GM19467 (cell line): ENCODE measurements at regions not wholly inside any gene's neighbourhood (a gene's known extent, or its start where the extent isn't known, plus 50 kb on each side); places are given as distances from the start of the nearest gene placed in this dataset.

Source experiments
- ATAC-seq: cut with Tn5 transposase; IDR thresholded peaks from one replicate; pipeline ENCODE4 v1.9.1; 2021; ENCODE audit warnings: mild to moderate bottlenecking, moderate library complexity; ENCODE audit not compliant: unreplicated experiment

DNA sequence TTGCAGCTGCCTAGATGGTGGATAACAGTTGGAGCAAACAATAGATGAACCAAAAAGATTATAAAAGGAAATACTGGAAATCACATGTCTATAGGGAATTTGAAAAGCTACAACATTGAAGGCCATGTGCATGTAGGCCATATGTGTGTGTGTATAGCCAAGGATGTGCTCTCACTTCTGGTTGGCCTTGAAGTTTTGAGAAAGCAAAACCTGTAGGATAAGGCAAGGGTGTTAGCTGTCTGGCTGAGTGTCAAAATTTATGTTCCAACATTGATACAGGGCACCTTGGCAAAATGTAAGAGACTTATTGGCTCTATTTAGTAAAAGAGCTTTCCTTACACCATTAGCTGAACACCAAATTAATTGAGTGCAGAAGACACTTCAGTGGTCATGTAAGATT is 1723.6 kb upstream of the PCDH20 start:
- ATAC-seq = no peak

DNA sequence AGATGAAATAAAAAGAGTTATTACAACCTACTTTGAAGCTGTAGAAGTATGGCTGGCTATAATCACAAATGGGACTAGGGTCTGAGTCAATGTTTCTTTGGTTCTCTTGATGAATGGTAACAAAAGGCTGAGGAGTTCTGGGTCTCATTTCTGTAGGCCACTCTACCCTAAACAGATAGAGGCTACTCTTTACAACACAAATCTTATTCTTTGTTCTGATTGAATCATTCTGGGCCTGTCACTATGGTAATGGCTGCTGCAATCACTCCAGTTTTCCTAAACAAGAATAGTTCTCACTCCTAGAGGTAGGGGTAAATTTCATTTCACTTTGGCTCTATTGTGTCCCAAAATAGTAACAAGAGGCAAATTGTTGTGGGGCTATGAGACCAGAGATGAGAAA is 1714.3 kb upstream of the PCDH20 start:
- no peak for ATAC-seq

DNA sequence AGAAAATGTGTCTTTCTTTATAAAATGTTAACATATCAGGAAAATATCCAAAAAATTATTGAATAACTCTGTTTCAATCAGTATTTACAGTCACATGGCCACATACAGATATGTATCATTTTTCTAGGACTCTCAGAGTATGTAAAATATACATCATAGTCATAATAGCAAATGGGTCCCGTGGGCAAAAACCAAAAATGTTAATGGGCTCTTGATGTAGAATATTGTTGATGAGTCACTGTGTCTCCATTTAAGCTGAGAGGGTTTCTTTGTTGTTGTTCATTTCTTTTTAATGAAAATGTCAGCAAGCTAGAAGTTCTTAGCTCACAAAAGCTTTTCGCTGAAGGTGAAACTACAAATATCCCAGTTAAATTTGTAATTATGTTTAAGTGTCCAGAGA is 1713.1 kb upstream of the PCDH20 start:
- ATAC-seq = no peak

DNA sequence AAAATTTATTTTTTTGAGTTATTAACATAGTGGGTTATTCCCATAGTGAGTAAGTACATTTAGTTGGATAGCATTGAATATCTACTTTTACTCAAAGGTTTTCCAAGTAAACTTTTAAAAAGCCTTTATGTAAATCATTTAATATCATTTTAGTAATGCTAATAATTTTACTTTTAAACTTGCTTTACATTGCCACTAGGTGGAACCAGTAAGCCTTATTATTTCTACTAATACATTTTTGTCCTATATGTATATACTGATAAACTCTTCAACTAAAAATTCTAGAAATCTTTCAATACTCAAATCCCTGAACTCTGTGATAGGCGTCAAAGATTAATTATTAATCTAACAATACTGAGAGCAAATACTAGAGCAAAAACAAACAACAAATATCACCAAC is 1709.2 kb upstream of the PCDH20 start:
- ATAC-seq = no peak

DNA sequence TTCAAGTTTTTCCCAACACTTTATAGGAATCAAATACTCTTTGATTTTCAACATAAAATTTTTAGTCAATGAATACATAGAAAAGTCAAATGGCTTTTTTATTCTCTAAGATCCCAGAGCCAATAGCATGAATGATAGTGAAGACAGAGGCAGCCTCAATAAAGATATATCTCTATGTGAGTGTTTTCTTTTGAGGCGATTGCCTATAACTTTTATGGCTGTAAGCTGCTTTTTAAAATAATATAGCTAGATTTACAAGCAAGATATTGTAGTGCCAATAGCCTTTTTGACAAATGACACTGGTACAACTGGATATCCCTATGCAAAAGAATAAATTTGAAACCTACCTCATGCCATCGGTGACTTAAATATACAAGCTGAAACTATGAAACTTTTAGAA is 1705.2 kb upstream of the PCDH20 start:
- ATAC-seq = no peak

DNA sequence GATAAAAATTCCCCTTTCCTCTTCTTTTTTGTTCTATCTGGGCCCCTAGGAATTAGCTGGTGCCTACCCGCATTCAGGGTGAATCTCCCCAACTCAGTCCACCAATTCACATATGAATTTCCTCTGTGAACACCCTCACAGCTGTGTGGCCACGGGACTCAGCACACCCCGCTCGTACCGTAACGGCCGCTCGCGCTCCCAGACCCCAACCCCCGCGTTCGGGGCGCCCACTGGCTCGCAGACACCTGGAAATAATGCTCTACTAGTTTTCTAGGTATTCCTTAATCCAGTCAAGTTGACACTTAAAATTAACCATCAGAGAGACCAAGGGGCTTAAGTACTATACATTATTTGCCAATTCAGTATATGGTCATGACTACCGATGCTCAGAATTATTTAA is 1702.1 kb upstream of the PCDH20 start:
- ATAC-seq = no peak

DNA sequence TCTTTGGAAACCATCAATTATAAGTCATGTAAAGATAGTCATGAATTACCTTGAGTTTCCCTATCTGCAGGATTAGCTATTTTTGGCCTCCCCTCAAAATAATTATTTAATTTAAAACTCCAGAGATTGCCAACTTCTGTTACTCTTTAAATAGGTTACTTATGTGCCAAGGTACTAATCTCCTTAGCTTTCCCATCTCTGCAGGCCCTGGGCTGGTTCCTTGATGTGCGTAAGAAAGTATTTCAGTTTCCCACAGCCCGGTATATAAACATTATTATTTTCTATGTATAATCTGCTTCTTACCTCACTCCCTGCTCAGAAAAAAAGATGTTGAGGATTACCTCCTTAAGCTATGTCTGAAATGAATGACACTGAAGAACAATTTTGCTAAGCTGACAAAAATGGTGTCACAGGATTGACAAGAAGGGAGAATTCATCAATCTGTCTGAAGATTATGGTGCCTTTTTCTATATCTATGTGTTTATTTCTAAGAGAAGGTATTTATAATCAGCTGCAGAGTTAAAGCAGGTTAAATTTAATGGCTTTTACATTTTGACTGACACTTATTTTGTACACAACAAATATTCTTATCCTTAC is 1697.2 kb upstream of the PCDH20 start:
- ATAC-seq = no peak

DNA sequence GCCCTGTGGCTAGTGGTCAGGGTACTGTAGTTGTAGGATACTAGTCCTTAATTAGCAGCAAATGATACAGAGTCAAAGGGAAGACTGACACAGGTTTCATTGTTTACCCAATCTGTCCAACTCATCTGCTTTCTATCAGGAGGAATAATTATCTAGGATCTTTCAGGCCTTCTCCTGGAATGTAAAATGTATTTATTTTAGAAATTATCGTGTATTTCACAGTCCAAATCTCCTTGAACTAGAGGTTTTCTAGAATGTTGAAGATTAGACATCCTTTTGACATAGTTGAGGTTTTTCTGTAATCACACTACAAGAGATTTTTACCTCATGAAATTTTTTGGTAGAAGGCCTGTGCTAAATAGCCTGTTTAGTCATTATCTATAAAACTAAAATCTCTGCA is 1694.8 kb upstream of the PCDH20 start:
- ATAC-seq = no peak

DNA sequence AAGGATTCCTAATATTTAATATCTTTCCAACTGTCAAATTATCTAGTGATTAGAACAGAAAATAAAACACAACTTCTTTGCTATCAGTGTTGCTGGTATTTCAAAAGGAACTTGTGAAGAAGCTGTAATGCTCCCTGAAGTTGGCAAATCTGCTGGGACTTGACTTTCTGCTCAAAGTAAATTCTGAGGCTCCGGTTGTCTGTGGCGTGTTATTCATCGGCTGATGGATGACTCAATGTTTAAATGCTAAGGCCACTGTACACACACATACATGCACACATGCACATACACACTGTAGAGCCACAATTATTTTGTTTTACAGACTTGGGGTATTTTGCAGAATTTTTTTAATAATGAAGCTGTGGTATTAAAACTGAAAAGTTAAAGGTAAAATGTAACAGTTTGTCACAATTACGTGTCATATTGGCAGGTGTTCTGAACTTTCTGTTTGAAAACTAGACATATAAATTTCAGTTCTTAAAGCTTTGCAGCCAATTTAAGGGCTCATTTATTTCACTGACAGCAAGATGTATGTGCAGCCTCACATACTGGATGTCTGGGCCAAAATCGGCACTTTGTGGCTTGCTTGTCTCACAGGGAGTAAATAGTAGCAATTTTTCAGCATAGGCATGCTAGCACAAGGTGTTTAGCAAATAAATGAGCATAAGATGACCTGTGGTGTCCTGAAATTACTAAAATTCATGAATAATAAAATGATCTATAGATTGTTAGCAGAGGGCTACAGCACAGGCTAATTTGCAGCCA is 1691.7 kb upstream of the PCDH20 start:
- no peak for ATAC-seq

DNA sequence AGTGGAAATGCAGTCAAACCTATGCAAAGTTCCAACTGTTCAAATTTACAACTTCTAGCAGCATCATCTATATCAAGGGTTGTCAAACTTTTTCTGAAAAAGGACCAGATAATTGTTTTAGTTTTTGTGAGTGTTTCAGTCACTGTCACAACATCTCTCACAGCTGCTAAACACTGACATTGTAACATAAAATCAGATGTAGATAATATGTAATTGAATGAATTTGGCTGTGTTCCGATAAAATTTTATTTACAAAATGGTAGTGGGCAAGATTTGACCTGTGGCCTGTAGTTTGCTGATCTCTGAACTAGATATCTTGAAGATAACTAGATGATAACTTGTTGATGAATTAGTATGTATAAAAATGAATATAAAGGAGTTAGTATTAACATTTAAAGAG is 1679.1 kb upstream of the PCDH20 start:
- no peak for ATAC-seq

DNA sequence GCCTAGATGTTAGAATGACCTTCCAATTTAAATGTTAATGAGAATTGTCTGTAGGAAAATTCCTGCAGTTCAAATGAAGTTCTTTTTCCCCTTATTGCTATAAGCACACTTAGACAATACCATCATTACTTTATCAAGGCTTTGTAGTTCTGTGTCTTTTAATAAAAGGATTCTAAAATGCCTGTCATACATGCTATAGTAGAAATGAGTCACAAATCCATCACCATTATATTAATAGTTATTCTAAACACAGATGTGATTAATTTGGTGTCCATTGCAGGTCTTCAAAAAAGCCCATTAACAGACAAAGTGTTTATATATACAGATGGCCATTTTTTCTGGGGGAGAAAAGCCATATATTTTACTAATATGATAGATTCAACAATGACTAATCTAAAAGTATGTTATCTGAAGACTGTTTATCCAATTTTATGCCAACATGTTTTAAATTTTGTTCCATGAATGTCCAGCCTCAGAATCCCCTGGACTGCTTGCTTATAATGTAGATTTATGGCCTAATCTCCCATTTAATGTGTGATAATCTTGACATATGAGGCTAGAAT is 1678.3 kb upstream of the PCDH20 start:
- no peak for ATAC-seq

DNA sequence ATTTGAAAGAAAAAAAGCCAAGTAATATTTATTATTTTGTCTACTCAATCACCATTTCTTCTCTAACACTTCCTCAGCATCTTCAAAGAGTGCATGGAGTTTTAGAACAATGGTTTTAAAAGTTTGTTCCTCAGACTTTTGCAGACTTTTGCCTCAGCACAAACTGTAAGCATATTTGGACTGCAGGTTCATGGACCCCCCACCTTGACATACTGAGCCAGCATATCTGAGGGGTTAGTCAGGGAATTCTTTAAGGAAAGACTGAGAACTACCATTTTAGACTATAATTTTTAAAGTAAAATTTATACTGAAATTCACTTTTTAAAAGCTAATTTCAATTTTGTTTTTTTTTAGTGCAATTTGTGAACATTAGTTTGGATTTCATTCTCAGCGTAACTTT is 1676.8 kb upstream of the PCDH20 start:
- ATAC-seq = no peak

DNA sequence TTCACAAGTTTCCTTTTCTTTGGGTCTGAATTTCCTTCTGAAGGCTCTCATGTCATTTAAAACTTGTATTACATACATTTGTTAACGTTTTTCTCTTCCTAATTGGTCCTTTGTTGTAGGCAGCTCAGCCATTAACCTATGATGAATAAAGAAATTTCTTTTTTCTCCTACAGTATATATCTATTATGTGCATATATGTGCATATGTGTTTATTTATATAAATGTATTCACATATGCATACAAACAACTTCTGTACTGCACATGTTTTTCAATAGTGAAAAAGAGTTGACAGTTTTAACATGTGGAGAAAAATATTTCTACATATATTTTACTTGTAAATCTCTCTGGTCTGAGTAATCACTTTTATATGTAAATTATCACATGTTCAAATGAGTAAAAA is 1674.9 kb upstream of the PCDH20 start:
- ATAC-seq = no peak

DNA sequence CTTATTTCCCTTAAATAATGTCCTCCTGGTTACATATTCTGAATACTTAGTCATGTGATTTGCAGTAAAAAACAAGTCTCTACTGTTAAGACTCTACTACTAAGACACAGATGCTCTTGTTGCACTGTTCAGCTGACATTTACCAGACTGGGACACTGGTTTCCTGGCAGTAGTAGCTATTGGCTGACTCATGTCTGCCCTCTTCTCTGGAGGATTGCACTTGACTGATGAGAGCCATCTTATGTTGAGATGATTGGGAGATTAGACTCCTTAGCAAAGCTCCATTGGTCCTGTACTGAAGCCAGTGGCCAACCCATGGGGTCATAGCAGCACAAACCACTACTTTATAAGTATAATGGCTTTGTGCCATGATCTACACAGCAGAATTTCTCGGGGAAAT is 1672.6 kb upstream of the PCDH20 start:
- ATAC-seq = no peak

DNA sequence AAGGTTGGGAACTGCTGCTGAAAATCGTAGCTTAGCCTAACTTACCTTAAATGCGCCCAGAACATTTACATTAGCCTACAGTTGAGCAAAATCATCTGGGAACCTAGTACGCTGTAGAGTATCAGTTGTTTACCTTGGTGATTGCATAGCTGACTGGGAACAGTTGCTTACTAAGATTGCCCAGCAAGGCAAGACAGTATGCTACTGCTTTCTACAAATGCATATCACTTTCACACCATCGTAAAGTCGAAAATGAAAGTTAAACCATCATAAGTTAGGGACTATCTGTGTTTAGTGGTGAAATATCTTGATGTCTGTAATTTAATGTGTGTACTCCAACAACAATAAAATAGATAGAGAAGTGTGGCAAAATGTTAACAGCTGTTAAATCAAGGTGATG is 1670.6 kb upstream of the PCDH20 start:
- no peak for ATAC-seq

DNA sequence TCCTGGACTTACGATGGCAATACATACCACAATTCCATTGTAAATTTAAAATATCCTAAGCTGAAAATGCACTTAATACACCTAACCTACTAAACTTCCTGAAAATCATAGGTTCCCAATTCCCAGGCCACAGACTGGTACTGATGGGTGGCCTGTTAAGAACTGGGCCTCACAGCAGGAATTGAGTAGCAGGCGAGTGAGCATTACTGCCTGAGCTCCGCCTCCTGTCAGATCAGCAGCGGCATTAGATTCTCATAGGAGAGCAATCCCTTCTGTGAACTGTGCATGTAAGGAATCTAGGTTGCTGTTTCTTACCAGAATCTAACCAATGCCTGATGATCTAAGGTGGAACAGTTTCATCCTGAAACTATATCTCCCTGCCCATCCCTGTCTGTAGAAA is 1670.2 kb upstream of the PCDH20 start:
- ATAC-seq = no peak

DNA sequence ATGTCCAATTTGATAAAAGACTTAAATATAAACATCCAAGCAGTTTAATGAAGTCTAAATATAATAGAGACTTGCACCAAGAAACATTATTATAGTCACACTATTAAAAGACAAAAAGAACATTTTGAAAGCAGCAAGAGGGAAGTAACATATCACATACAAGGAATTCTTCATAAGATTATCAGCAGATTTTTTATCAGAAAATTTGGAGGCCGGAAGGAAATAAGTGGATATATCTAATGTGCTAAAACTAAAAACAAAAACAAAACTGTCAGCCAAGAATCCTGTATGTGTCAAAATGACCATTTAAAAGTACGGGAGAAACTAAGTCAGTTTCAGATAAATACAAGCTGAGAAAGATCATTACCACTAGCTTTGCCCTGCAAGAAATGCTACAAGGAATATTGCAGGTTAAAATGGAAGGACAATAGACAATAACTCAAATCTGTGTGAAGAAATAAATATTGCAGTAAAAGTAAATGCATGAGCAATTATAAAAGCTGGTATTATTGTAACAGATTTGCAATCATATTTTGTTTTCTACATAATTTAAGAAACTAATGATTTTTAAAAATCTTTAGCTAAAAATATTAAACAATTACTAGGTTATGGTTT is 1665.9 kb upstream of the PCDH20 start:
- no peak for ATAC-seq

DNA sequence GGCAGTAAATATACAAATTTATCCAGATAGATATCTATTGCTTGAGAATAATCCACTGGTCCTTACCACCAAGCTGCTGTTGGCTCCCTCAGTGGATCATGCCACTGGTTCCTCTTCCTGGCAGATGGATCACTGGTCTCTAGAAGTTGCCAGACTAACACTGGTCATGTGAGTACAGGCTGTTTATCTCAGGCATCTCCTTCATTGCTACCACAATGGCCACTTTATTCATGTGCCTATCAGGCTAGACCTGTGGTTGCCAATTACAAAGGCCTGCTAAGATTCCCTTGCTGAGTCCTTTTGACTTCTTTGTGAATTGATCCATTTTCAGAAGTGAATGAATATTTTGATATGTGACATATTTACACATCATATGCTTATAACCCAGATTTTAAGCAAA is 1659.5 kb upstream of the PCDH20 start:
- ATAC-seq = no peak

DNA sequence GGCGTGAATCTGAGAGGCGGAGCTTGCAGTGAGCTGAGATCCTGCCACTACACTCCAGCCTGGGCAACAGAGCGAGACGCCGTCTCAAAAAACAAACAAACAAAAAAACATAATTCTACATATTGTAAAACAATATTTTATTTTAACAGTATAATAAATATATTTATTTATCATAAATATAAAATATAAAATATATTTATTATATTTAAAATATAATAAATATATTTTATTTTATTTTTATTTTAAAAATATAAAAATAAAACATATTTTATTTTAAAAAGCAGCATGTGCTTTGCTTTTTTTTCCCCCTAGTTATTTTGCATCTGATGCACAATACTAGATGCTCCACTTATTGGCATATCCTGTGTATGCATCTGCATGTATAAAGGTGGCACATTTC is 1634.6 kb upstream of the PCDH20 start:
- no peak for ATAC-seq

DNA sequence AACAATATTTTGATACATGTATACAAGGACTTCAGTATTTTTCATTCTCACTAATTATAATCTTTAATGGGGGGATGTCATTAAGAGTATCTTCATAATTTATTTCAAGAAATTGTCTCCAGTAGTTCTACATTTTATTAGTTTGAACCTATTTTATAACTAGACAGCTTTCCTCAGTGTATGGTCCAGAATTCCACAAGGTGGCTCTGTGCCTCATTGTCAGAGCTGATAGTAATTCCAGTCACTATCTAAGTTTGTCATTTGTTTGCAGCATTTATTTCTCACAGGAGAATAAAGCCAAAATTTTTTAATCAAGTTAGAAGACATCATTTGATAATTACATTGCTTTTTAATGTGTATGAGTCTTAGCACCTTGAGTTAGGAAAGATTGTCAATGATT is 1633.0 kb upstream of the PCDH20 start:
- no peak for ATAC-seq

DNA sequence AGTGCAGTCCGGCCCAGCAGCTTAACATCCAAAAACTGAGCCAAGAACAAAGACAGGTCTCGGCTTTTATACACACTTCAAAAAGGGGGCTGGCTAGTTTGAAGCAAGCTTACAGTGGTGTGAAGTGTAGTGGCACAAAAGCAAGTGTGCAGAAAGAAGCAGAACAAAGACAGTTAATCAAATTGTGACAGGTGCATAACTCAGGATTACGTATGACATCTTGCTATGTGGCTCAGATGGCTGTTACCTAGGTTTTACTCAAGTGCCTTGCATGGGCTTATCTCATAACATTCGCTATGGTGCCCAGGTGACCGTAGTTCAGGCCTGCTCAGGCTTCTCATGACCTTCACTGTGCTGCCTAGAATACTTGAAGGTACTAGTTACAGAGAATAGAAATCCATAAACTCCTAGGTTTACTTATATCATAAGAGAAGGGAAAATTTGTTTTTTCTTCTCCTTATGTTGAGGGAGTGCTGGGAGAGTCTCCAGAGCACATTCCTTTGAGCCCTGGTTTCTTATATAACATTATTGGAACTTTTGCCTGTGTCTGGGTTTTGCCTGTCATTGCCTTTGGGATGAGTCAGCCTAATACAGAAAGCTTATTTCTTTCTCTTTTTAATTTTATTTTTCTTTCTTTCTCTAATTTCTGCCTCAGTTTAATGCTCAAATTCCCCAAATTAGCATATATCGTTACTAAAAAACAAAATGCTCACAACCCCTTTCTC is 1629.1 kb upstream of the PCDH20 start:
- ATAC-seq = no peak

DNA sequence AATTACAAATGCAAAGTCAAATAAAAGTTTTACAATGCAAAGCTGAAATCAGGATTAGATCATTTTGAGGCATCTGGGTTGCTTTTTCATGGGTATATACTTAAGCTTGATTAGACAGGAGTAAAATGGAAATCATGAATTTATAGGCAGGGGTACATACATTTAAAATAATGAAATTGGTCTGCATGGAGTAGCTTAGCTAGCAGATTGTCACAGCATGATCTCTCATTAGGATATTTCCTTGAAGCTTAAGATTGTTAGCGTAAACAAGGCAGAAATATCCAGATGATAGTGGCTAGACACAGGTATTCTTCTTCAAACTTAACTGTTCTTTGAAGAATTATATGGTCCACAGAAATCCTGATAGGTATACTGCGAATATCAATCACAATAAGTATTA is 1627.0 kb upstream of the PCDH20 start:
- ATAC-seq = no peak
